NT2/D1 (cell line): ENCODE measurements at regions not wholly inside any gene's neighbourhood (a gene's known extent, or its start where the extent isn't known, plus 50 kb on each side); places are given as distances from the start of the nearest gene placed in this dataset.

Experiments
- YY1 ChIP-seq: IDR thresholded peaks from 2 replicates; pipeline ENCODE4 v1.6.1; 2011; ENCODE audit not compliant: insufficient read length, insufficient read depth
- ZNF274 ChIP-seq: IDR thresholded peaks from 2 replicates; pipeline ENCODE4 v1.6.1; 2011; ENCODE audit warnings: mild to moderate bottlenecking, low read depth, low read length

DNA sequence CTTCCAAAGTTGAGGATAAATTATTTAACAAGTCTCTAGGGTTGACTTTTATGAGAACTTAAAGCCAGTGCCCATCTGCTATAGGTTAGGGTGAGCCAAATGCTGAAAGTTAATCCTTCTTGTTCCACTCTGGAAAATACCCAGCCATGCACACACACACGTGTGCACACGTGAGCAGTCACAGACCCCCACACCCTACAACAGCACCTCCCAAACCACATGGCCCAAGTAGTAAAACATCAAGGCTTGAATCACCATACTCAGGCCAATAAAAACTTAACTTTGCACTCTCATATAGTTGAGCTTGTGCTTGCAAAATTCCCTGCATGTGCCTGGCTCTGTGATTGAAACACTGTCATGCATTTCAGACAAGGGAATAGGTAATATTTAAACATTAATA lies 467.6 kb downstream of the ARHGEF28 start:
- TF ChIP-seq YY1 (no peak), ZNF274 (no peak)
